T47D (cell line): ENCODE measurements at regions not wholly inside any gene's neighbourhood (a gene's known extent, or its start where the extent isn't known, plus 50 kb on each side); places are given as distances from the start of the nearest gene placed in this dataset.

Source experiments
- DNase-seq, 2 experiments: peaks; one replicate each; pipeline versions ENCODE4 v3.0.0 to v3.0.0-alpha.2; 2011 to 2012; ENCODE audit warnings: low read depth in 1 of 2, low spot score in 1 of 2
- JUND ChIP-seq: IDR thresholded peaks from 2 replicates; pipeline ENCODE4 v1.6.1; 2012; ENCODE audit warnings: low read depth
- in situ Hi-C: cut with HindIII; loops from 2 replicates; pipeline ENCODE4 v1.10.0; 2016; ENCODE audit warnings: low sequenced_read_pairs, low pct_unique_long_range_greater_than_20kb

DNA sequence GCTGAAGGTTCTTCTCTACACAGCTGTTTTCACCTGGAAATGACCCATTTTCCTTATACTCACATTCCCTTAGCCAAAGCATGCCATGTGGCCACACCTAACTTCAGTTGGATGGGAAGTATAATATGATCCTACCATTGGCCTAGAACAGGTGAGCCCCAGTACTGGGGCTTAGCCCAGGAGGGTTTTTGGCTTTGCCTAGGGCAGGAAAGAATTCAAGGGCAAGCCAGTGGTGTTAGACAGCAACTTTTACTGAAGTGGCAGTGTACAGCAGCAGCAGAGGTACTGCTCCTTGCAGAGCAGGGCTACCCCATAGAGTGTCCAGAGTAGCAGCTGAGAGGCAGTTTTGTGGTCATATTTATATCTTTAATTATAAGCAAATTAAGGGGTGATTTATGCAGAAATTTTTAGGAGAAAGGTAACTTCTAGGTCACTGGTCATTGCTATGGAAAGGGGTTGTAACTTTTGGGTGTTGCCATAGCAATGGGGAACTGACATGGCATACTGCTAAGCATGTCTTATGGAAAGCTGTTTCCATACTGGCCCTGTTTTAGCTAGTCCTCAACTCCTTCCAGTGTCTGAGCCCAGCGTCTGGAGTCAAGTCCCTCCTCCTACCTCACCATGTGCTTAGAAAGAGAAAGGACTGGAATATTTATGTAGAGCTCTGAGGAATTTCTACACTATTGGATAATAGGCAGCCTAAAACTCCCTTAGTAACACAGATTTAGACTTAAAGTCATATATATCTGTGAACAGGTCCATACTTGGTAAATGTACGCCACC is 109.0 kb upstream of the DTNA start:
- TF ChIP-seq JUND = no peak
- in situ Hi-C loops = no loop called here
- DNase-seq = no peak

- TF ChIP-seq JUND = no peak
- in situ Hi-C loops = no loop called here
- no peak for DNase-seq
Observed at GRCh38 chr18:34604591-34604990, 105.5 kb upstream of the DTNA start.

DNA sequence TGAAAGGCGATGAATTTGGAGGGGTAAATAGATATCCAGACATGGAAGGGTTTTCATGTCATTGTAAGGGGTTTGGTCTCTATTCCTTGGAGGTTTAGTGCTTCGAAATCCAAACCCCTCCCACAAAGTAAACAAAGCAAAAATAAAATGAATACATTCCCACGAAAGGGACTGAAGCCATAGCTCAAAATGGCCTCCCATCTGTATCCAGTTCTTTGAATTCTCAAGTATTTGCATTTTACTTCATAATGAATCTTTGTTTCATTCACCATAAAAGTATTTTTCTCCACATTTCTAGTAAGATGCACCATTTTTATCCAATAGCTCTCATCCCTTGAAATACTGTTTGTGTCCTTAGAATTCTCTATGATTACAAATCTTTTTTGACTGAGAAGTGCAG is 103.2 kb upstream of the DTNA start:
- in situ Hi-C loops = no loop called here
- DNase-seq = no peak
- no peak for TF ChIP-seq JUND

DNA sequence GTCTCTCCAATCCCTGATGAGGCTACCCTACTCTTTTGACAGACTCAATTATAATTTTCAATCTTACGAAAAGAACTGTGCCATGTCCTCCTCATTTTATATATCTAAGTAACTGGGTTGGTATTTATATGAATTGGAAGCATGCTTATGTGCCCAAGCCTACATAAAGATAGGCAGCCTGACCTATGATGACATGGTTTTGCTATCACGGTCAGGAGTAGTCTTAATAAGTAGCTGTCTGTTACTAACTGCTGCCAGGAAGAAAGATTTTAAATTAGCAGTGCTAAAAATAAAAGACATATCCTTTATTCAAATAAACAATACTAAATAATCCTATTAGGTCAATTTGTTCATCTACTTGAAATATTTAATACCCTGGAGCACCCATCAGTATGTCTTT is 102.0 kb upstream of the DTNA start:
- in situ Hi-C loops = no loop called here
- TF ChIP-seq JUND = no peak
- no peak for DNase-seq

- TF ChIP-seq JUND = no peak
- no peak for DNase-seq
- in situ Hi-C loops = no loop called here
Observed at GRCh38 chr18:34609986-34610648, 100.0 kb upstream of the DTNA start.

DNA sequence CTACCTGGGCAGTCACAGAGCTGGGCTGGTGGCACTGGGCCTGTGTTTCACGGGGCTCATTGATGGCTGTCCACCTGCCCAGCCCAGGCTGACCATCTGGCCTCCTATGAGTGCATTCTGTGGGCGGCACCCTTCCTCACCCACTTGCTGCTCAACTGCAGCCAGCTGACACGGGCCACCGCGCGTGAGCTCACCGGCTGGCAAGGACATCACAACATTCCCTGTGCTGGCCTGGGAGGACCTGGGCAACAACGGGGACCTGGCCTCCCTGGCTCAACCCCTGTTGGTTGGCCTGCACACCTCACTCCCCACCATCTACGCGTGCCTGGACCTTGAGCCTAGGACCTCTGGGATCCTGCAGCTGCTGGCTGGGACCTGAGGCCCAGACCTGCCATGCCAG is 98.2 kb upstream of the DTNA start:
- in situ Hi-C loops = no loop called here
- DNase-seq = no peak
- no peak for TF ChIP-seq JUND

GRCh38 chr18:34620258-34620861 is 89.7 kb upstream of the DTNA start:
- no peak for TF ChIP-seq JUND
- in situ Hi-C loops = no loop called here
- DNase-seq = no peak

DNA sequence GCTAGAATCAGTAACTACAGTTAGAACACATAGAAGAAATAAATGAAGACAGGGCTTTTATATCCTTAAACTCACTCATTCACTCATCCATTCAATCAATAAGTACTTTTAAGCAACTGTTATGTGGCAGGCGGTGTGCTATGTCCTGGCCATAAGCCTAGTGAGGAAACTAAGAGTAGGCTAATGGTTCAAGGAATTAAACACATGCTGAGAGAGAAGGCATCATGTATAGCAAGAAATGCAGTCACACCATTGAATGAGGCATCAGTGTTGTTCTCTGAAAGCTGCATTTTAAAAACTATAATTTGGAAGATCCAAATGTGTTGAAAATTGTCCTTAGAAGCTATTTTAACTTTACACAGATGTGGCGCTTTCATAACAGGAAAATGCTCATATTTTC is 86.5 kb upstream of the DTNA start:
- no peak for DNase-seq
- in situ Hi-C loops = no loop called here
- no peak for TF ChIP-seq JUND

DNA sequence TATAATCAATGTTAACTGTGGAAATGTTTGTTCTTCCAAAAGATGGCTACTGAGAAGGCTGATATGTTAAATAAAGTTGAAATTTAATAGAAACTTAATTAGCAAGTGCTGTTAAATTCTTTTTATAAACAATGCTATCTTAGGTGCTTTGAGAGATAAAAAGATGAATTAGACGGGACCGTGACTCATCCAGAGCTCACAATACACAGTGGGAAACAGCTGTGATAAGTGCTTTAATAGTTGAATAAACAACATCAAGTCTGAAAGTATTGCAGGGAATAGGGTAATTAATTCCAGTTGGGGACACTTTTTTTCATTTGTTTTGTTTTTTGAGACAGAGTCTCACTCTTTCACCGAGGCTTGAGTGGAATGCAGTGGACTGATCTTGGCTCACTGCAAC is 85.5 kb upstream of the DTNA start:
- in situ Hi-C loops = no loop called here
- TF ChIP-seq JUND = no peak
- DNase-seq = no peak

DNA sequence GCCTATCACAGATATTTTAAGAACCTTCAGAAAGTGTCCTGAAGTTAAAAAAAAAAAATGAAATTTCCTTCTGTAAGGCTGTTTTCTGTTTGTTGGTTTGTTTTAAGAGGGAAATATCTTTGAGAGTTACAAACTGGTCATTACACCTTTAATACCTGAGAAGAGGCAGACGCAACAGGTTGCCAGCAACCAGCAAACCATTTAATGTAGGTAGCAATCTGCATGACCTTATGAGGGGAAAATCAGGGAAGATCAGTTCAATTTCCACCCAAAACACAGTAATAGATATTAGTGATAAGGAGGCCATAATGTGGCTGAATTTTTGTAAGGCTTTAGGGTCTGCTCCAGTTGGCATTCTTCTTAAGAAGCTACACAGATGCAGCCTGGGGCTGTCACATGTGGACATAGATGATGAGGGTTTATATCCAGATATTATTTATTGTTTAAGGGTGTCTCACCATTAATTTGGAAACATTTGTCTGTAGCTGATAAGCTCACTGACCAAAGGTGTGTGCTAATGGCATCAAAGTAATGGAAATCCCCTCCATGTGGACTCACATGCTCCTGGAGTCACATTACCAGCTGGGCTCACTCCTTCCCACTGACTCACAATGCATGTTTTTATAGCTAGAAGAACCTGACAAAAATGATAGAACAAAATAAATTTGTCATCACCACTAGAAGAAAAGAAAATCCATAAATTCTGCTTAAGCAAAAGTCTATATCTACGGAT is 83.5 kb upstream of the DTNA start:
- TF ChIP-seq JUND = no peak
- in situ Hi-C loops = no loop called here
- no peak for DNase-seq

DNA sequence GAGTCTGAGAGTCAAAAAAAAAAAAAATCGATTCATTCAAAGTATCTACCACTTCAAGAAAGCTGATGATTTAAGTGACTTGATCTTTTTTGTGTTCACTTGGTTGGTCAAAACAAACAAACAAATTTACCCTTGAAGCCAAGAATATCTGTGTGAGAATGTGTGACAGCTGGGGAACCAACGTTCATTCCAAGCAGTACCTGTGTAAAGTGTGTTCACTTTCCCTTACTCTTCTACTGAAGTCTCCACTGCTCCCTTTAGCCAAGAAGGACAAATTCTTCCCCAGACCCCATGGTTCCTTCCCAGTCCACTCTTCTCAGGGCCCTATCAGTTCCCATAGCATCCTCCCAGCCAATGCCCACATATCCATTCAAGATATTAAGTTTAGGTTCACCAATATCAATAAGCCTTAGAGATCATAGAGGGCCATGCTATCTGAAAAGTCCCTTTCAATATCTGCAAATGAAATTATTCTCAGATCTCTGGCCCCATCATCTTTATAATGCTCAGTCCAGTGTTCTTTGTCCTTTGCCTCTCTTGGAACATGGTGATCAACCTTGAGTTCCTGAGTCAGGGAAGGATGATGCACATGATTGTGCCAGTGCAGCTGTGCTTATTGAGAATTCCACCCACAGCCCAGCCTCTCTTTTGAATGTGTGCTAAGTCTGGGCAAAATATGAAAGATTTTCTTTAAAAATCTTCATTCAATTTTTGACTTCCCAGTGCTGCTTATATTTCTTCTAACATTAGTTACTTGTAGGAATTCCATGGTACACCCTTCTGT is 82.8 kb upstream of the DTNA start:
- no peak for TF ChIP-seq JUND
- in situ Hi-C loops = no loop called here
- DNase-seq = no peak
